H9 (cell line): ENCODE measurements at regions not wholly inside any gene's neighbourhood (a gene's known extent, or its start where the extent isn't known, plus 50 kb on each side); places are given as distances from the start of the nearest gene placed in this dataset.

Experiments
- DNase-seq: peaks from one replicate; pipeline ENCODE4 v3.0.0-alpha.2; 2017
- H2AFZ ChIP-seq: one replicate; pipeline ENCODE4 v1.6.1; 2013; ENCODE audit warnings: mild to moderate bottlenecking, low read length, control low read depth, moderate library complexity
- H2AK5ac ChIP-seq: 2 replicates; pipeline ENCODE4 v1.6.1; 2013; ENCODE audit warnings: low read length, control low read depth, mixed read lengths; ENCODE audit not compliant: insufficient read length
- H2BK120ac ChIP-seq: one replicate; pipeline ENCODE4 v1.6.1; 2013; ENCODE audit warnings: low read depth, mild to moderate bottlenecking, low read length, control low read depth, inconsistent platforms; ENCODE audit not compliant: poor library complexity, severe bottlenecking
- H2BK12ac ChIP-seq: 2 replicates; pipeline ENCODE4 v1.6.1; 2013; ENCODE audit warnings: low read length, control low read depth, mixed read lengths, low read depth; ENCODE audit not compliant: insufficient read length
- H2BK15ac ChIP-seq: 2 replicates; pipeline ENCODE4 v1.6.1; 2013; ENCODE audit warnings: low read depth, low read length, control low read depth
- H2BK20ac ChIP-seq: one replicate; pipeline ENCODE4 v1.6.1; 2013; ENCODE audit warnings: low read depth, mild to moderate bottlenecking, low read length, control low read depth, inconsistent platforms; ENCODE audit not compliant: poor library complexity, severe bottlenecking
- H2BK5ac ChIP-seq: 2 replicates; pipeline ENCODE4 v1.6.1; 2013; ENCODE audit warnings: low read length, control low read depth, mixed read lengths; ENCODE audit not compliant: insufficient read length
- H3K14ac ChIP-seq: 2 replicates; pipeline ENCODE4 v1.6.1; 2013; ENCODE audit warnings: low read length, control low read depth; ENCODE audit not compliant: insufficient read depth
- H3K18ac ChIP-seq: 2 replicates; pipeline ENCODE4 v1.6.1; 2013; ENCODE audit warnings: low read depth, mild to moderate bottlenecking, mixed read lengths, low read length, control low read depth; ENCODE audit not compliant: insufficient read length
- H3K23ac ChIP-seq: 2 replicates; pipeline ENCODE4 v1.6.1; 2013; ENCODE audit warnings: low read length, control low read depth, mixed read lengths, low read depth; ENCODE audit not compliant: insufficient read length
- H3K23me2 ChIP-seq: 2 replicates; pipeline ENCODE4 v1.6.1; 2013; ENCODE audit warnings: low read depth, mild to moderate bottlenecking, mixed read lengths, low read length, control low read depth; ENCODE audit not compliant: insufficient read length, poor library complexity, severe bottlenecking
- H3K27ac ChIP-seq: 2 replicates; pipeline ENCODE4 v1.5.1; 2013; ENCODE audit warnings: low read length, control low read depth, mixed read lengths, low read depth; ENCODE audit not compliant: insufficient read length
- H3K27me3 ChIP-seq: 2 replicates; pipeline ENCODE4 v1.6.1; 2013; ENCODE audit warnings: low read length, control low read depth, inconsistent platforms; ENCODE audit not compliant: insufficient read depth
- H3K4ac ChIP-seq: 2 replicates; pipeline ENCODE4 v1.6.1; 2013; ENCODE audit warnings: low read depth, mild to moderate bottlenecking, control low read depth, inconsistent platforms, low read length, moderate library complexity
- H3K4me1 ChIP-seq: 2 replicates; pipeline ENCODE4 v1.6.1; 2013; ENCODE audit warnings: low read length, control low read depth, inconsistent platforms; ENCODE audit not compliant: insufficient read depth
- H3K4me2 ChIP-seq: 2 replicates; pipeline ENCODE4 v1.6.1; 2013; ENCODE audit warnings: low read length, control low read depth, mixed read lengths; ENCODE audit not compliant: insufficient read length, insufficient read depth
- H3K56ac ChIP-seq: 2 replicates; pipeline ENCODE4 v1.6.1; 2013; ENCODE audit warnings: low read depth, mild to moderate bottlenecking, mixed read lengths, low read length, control low read depth; ENCODE audit not compliant: insufficient read length
- H3K79me1 ChIP-seq: 2 replicates; pipeline ENCODE4 v1.6.1; 2013; ENCODE audit warnings: low read depth, mild to moderate bottlenecking, moderate library complexity, low read length, control low read depth, inconsistent platforms; ENCODE audit not compliant: insufficient read depth, poor library complexity, severe bottlenecking
- H3K79me2 ChIP-seq: 2 replicates; pipeline ENCODE4 v1.6.1; 2013; ENCODE audit warnings: low read length, control low read depth, inconsistent platforms; ENCODE audit not compliant: insufficient read depth
- H3K9ac ChIP-seq: 2 replicates; pipeline ENCODE4 v1.6.1; 2013; ENCODE audit warnings: low read length, control low read depth, mixed read lengths; ENCODE audit not compliant: insufficient read length; ENCODE audit errors: extremely low read depth
- H3K9me3 ChIP-seq: one replicate; pipeline ENCODE4 v1.6.1; 2013; ENCODE audit warnings: low read depth, low read length, inconsistent platforms; ENCODE audit not compliant: control insufficient read depth
- H3T11ph ChIP-seq: one replicate; pipeline ENCODE4 v1.6.1; 2013; ENCODE audit warnings: mild to moderate bottlenecking, low read length, control low read depth, inconsistent platforms
- H4K20me1 ChIP-seq: one replicate; pipeline ENCODE4 v1.6.1; 2013; ENCODE audit not compliant: control insufficient read depth, insufficient read length, insufficient read depth
- H4K5ac ChIP-seq: 2 replicates; pipeline ENCODE4 v1.6.1; 2013; ENCODE audit warnings: low read depth, mild to moderate bottlenecking, mixed read lengths, low read length, control low read depth; ENCODE audit not compliant: insufficient read length
- H4K8ac ChIP-seq: replicated peaks from 2 replicates; pipeline ENCODE4 v1.6.1; 2013; ENCODE audit warnings: low read length, control low read depth, mixed read lengths, low read depth; ENCODE audit not compliant: insufficient read length
- H4K91ac ChIP-seq: 2 replicates; pipeline ENCODE4 v1.6.1; 2013; ENCODE audit warnings: low read depth, mild to moderate bottlenecking, moderate library complexity, mixed read lengths, low read length, control low read depth; ENCODE audit not compliant: insufficient read length
- H3K27ac Mint-ChIP-seq, 3 experiments: 2 replicates in 2 of 3; 3 replicates in 1 of 3; pipeline ENCODE4 v1.8.0; 2020 to 2021; ENCODE audit warnings: mixed read lengths in 3 of 3, mild to moderate bottlenecking in 1 of 3, moderate library complexity in 1 of 3
- H3K27me3 Mint-ChIP-seq: 2 replicates; pipeline ENCODE4 v1.8.0; 2021; ENCODE audit warnings: low read depth, mild to moderate bottlenecking, moderate library complexity, mixed read lengths
- H3K36me3 Mint-ChIP-seq, 3 experiments: 2 replicates in 2 of 3; 3 replicates in 1 of 3; pipeline ENCODE4 v1.8.0; 2020 to 2021; ENCODE audit warnings: low read depth in 3 of 3, mixed read lengths in 3 of 3; ENCODE audit not compliant: insufficient read depth in 1 of 3
- H3K4me1 Mint-ChIP-seq, 2 experiments: 2 replicates each; pipeline ENCODE4 v1.8.0; 2020; ENCODE audit warnings: mixed read lengths in 2 of 2
- H3K4me3 Mint-ChIP-seq, 2 experiments: 2 replicates in 1 of 2; 3 replicates in 1 of 2; pipeline ENCODE4 v1.8.0; 2020 to 2021; ENCODE audit warnings: mild to moderate bottlenecking in 2 of 2, mixed read lengths in 2 of 2, moderate library complexity in 1 of 2
- H3K9me3 Mint-ChIP-seq, 2 experiments: 2 replicates in 1 of 2; 3 replicates in 1 of 2; pipeline ENCODE4 v1.8.0; 2020; ENCODE audit warnings: mild to moderate bottlenecking in 2 of 2, mixed read lengths in 2 of 2, moderate library complexity in 1 of 2
- CTCF ChIP-seq: fragments of 200-600 bp; sonication (generic); conservative IDR thresholded peaks from 3 replicates; pipeline ENCODE4 v1.8.0; 2021; ENCODE audit warnings: antibody characterized with exemption, mild to moderate bottlenecking
- WGBS: extraction: QIAGEN DNeasy Blood & Tissue Kit; methylation state at CpG from one replicate; pipeline ENCODE4 v1.1.7; 2013; ENCODE audit warnings: missing lambda C conversion rate, low lambda C conversion rate, mixed read lengths; ENCODE audit not compliant: insufficient read length; ENCODE audit errors: extremely low coverage; 5-methylcytosine and 5-hydroxymethylcytosine counted together

DNA sequence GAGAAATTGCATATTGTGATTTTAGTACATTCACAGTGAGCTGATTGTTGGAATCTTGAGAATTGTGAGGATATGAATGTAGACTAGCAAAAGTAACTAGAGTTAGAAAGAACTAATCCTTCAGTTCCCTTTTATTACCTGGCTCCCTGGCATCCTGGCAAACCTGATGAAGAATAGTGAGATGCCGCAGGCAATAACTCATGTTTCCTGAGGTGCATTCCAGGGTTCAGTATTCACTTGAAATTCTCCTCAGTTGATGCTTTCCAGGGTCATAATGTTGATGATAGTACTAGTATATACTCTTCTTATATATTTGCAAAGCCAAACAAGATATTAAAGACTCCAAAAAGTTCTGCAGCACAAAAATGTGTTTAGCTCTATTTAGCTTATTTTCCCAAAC, 432.1 kb upstream of the CELF4 start:
- H3K14ac ChIP-seq: no peak overlapping the region
- no peaks in the 10 kb centered on the region for H3K27me3 ChIP-seq
- no peak for TF ChIP-seq CTCF
- Mint-ChIP-seq H3K4me3 (no peak overlapping the region), H3K27me3 (no peaks in the 10 kb centered on the region), H3K27ac (no peak overlapping the region), H3K9me3 (no peaks in the 10 kb centered on the region), H3K36me3 (no peaks in the 10 kb centered on the region), H3K4me1 (peaks cover 7 to 11% of the 10 kb centered on the region in 2 experiments)
- no peaks in the 10 kb centered on the region for H3K4me1 ChIP-seq
- no peak overlapping the region for H3K23ac ChIP-seq
- no peaks in the 10 kb centered on the region for H3K79me2 ChIP-seq
- no peak overlapping the region for H2BK12ac ChIP-seq
- no peak overlapping the region for H3K56ac ChIP-seq
- DNase-seq: no peak
- no peak overlapping the region for H2BK120ac ChIP-seq
- H4K20me1 ChIP-seq: no peaks in the 10 kb centered on the region
- H4K5ac ChIP-seq: no peak overlapping the region
- no CpG with 5 or more reads among the region's 1 CpG for WGBS
- no peak overlapping the region for H4K8ac ChIP-seq
- H4K91ac ChIP-seq: no peak overlapping the region
- no peaks in the 10 kb centered on the region for H3K9me3 ChIP-seq
- H3K9ac ChIP-seq: no peak overlapping the region
- no peak overlapping the region for H2AFZ ChIP-seq
- no peaks in the 10 kb centered on the region for H3K79me1 ChIP-seq
- no peak overlapping the region for H2AK5ac ChIP-seq
- no peak overlapping the region for H3K4ac ChIP-seq
- H3K18ac ChIP-seq: no peak overlapping the region
- no peak overlapping the region for H3T11ph ChIP-seq
- H2BK15ac ChIP-seq: no peak overlapping the region
- H3K23me2 ChIP-seq: no peaks in the 10 kb centered on the region
- no peak overlapping the region for H2BK5ac ChIP-seq
- no peak overlapping the region for H3K4me2 ChIP-seq
- H2BK20ac ChIP-seq: no peak overlapping the region
- no peak overlapping the region for H3K27ac ChIP-seq
